ENCODE measurements at regions not wholly inside any gene's neighbourhood (a gene's known extent, or its start where the extent isn't known, plus 50 kb on each side); places are given as distances from the start of the nearest gene placed in this dataset.
A peak's percentile ranks its signal among the peaks of the same experiment; 100 is the strongest.
"Not testable (repeated sequence)": the region's sequence is repeated elsewhere in the genome, so short reads cannot be mapped to it uniquely, and the experiment has no call there.

GRCh38 chr21:9755611-9756010 is 765.8 kb upstream of the TPTE start:
- intact Hi-C loops (cut with DNase I): no loop called here
- DNase-seq (ENCODE audit: missing footprints): no peak
- ATAC-seq: no peak

DNA sequence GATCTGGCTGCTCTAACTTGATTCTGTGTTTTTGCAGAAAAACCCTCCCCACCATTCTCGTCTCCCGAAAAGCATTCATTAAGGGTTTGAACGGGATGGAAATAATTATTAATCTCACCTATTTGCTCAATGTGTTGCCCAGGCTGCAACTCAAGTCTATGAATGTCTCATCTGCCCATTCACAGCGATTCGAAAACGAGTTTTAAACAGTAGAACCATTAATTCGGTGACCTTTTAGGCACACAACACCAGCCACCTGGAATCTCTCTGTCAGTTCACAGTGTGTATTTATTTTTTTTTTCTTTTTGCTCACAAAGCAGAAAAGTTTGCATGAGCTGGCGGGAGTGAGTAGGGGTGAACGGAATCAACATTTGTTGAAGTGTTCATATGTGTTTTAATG is 764.7 kb upstream of the TPTE start:
- intact Hi-C loops (cut with DNase I): no loop called here
- DNase-seq (ENCODE audit: missing footprints) (no peak), ATAC-seq (no peak)

DNA sequence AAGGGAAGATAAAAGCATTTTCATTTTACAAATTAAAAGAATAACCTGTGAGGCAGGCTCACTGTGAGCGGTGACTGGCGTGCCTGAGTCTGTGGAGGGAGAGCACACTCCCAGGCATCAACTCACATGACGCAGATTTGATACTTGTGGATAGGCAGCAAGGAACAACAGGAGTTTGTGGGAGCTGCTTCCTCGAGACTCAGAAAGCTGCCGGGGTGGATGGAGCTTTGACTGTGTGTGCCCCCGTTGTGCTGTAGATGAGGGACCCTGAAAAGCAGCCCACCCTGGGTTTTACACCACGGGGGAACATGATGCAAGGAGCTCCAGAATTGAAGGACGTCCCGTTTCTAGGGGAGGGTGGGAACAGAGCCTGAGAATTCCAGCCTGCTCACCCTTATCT is 764.3 kb upstream of the TPTE start:
- ATAC-seq; DNase-seq (ENCODE audit: missing footprints); intact Hi-C loops (cut with DNase I): not testable (repeated sequence)

- ATAC-seq; intact Hi-C loops (cut with DNase I): not testable (repeated sequence)
Observed at GRCh38 chr21:9757572-9757971, 763.8 kb upstream of the TPTE start.

DNA sequence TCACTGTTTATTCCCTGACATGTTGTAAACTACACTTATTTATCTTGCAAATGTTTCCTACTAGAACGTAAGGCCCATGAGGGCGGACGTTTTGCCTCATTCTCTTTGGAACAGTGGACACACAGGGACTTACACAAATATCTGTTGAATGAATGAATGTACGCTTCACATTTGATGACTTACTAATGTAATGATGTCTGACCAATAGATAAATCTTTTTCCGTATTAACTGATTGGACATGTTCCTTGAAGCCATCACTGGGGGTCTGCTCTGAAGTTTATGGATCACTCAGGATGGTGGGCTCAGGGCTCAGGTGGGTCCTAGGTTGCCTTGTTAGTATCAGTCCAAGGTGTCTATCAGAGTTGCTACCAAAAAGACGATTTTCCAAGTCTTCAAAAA is 763.2 kb upstream of the TPTE start:
- ATAC-seq (no peak), DNase-seq (ENCODE audit: missing footprints) (no peak)
- intact Hi-C loops (cut with DNase I): no loop called here

More at GRCh38 chr21:9757572-9757971, 763.8 kb upstream of the TPTE start:
- not testable (repeated sequence) for DNase-seq (ENCODE audit: missing footprints)

GRCh38 chr21:9758888-9759287 is 762.5 kb upstream of the TPTE start:
- intact Hi-C loops (cut with DNase I): no loop called here

GRCh38 chr21:9759972-9760371 is 761.4 kb upstream of the TPTE start:
- DNase-seq (ENCODE audit: missing footprints): no peak
- intact Hi-C loops (cut with DNase I): no loop called here

More at GRCh38 chr21:9758888-9759287, 762.5 kb upstream of the TPTE start:
- ATAC-seq (peak; percentile 5), DNase-seq (ENCODE audit: missing footprints) (no peak)

GRCh38 chr21:9760398-9761074 is 760.8 kb upstream of the TPTE start:
- DNase-seq (ENCODE audit: missing footprints) (no peak), ATAC-seq (no peak)
- intact Hi-C loops (cut with DNase I): no loop called here

More at GRCh38 chr21:9759972-9760371, 761.4 kb upstream of the TPTE start:
- no peak for ATAC-seq

- ATAC-seq (no peak), DNase-seq (ENCODE audit: missing footprints) (no peak)
- intact Hi-C loops (cut with DNase I): no loop called here
Observed at GRCh38 chr21:9763306-9763705, 758.1 kb upstream of the TPTE start.

- ATAC-seq: no peak
Observed at GRCh38 chr21:9763807-9764206, 757.6 kb upstream of the TPTE start.

GRCh38 chr21:9764294-9764693 is 757.1 kb upstream of the TPTE start:
- intact Hi-C loops (cut with DNase I): not testable (repeated sequence)

More at GRCh38 chr21:9763807-9764206, 757.6 kb upstream of the TPTE start:
- DNase-seq (ENCODE audit: missing footprints): no peak
- intact Hi-C loops (cut with DNase I): no loop called here

GRCh38 chr21:9765538-9765937 is 755.8 kb upstream of the TPTE start:
- intact Hi-C loops (cut with DNase I); DNase-seq (ENCODE audit: missing footprints); ATAC-seq: not testable (repeated sequence)

More at GRCh38 chr21:9764294-9764693, 757.1 kb upstream of the TPTE start:
- not testable (repeated sequence) for DNase-seq (ENCODE audit: missing footprints); ATAC-seq

DNA sequence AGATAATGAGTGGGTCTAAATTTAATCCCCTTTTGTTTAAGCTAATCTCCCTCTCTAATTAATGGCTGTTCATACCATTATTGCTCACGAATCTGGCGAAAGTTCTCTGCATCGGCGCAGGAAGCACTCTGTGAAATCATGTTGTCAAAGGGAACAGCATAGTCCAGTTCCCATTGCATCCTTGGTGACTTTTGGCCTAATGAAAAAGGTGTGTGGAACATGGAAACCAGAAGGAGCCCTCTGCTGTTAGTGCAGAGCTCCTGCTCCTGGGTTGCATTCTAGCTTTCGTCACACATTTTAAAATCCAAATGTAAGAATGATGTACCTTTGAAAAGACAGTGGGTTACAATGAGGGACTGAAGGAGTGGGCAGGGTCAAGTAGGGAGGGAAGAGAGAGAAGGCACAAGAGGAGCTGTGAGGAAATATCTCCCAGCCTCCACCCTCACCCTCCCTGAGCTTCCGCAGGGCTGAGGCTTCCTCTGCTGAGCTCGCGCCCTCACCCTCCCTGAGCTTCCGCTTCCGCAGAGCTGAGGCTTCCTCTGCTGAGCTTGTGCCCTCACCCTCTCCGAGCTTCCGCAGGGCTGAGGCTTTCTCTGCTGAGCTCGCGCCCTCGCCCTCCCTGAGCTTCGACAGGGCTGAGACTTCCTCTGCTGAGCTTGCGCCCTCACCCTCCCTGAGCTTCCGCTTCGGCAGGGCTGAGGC is 754.3 kb upstream of the TPTE start:
- ATAC-seq; intact Hi-C loops (cut with DNase I); DNase-seq (ENCODE audit: missing footprints): not testable (repeated sequence)

GRCh38 chr21:9767592-9768375 is 753.6 kb upstream of the TPTE start:
- DNase-seq (ENCODE audit: missing footprints): no peak
- intact Hi-C loops (cut with DNase I): no loop called here

GRCh38 chr21:9768376-9769130 is 752.8 kb upstream of the TPTE start:
- ATAC-seq; DNase-seq (ENCODE audit: missing footprints); intact Hi-C loops (cut with DNase I): not testable (repeated sequence)

More at GRCh38 chr21:9767592-9768375, 753.6 kb upstream of the TPTE start:
- no peak for ATAC-seq

DNA sequence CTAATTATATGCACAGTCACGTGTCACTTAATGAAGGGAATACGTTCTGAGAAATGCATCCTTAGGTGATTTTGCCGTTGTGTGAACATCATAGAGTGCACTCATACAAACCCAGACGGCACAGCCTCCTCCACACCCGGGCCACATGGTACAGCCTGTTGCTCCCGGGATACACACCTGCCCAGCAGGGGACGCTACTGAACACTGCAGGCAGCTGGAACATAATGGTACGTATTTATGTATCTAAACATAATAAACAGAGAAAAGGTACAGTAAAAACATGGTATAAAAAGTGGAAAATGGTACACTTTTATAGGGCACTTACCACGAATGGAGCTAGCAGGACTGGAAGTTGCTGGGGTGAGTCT is 752.3 kb upstream of the TPTE start:
- DNase-seq (ENCODE audit: missing footprints); intact Hi-C loops (cut with DNase I); ATAC-seq: not testable (repeated sequence)

DNA sequence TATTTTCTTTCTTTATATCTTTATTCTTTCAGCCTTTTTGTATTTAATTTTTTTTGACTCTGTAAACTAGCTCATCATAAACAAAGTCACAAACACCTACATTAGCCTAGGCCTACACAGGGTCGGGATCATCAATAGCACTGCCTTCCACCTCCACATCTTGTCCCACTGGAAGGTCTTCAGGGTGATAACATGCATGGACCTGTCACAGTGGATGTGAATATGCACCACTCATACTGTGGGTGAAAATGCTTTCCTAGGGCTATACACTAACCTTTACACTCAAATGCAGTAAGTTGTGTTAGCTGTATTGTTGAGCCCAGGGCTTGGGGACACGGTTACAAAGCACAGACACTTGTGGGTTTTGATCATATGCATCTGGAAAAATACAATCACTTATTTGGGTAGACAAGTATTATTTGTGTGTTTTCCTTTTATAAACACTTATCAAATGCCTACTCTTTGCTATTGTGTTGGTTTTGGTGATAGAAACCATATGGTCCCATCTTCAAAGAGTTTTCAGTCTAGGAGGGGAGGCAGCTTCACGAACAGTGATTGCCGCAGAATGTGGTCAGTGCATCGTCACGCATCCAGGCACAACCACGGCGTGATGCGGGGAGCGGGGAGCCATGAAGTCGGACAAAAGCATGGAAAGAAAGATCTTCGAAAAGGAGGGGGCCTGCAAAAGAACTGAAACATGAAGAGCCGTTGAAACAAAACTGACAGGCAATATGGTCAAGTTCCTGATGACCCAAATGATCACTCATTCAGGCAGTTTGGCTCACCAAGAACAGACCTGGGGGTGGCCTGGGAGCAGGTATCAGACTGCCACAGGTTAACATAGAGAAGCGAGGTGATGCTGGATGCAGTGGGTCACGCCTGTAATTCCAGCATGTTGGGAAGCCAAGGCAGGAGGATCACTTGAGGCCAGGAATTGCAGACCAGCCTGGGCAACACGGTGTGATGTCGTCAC is 751.4 kb upstream of the TPTE start:
- DNase-seq (ENCODE audit: missing footprints): not testable (repeated sequence)

More for the DNA sequence above, 751.4 kb upstream of the TPTE start:
- ATAC-seq; intact Hi-C loops (cut with DNase I): not testable (repeated sequence)
